Inflammatory macrophage (primary cell): ENCODE measurements at regions not wholly inside any gene's neighbourhood (a gene's known extent, or its start where the extent isn't known, plus 50 kb on each side); places are given as distances from the start of the nearest gene placed in this dataset.
"Not testable (repeated sequence)": the region's sequence is repeated elsewhere in the genome, so short reads cannot be mapped to it uniquely, and the experiment has no call there.

Experiments used
- DNase-seq, 2 donors: peaks; one replicate each; pipeline ENCODE4 v3.0.0-alpha.2; 2020 to 2022

GRCh38 chr3:170814822-170815221 is 55.2 kb downstream of the RPL22L1 start:
- no peak for DNase-seq

- DNase-seq, result no peak
Measured at GRCh38 chr3:170813266-170813665, 56.7 kb downstream of the RPL22L1 start.

DNA sequence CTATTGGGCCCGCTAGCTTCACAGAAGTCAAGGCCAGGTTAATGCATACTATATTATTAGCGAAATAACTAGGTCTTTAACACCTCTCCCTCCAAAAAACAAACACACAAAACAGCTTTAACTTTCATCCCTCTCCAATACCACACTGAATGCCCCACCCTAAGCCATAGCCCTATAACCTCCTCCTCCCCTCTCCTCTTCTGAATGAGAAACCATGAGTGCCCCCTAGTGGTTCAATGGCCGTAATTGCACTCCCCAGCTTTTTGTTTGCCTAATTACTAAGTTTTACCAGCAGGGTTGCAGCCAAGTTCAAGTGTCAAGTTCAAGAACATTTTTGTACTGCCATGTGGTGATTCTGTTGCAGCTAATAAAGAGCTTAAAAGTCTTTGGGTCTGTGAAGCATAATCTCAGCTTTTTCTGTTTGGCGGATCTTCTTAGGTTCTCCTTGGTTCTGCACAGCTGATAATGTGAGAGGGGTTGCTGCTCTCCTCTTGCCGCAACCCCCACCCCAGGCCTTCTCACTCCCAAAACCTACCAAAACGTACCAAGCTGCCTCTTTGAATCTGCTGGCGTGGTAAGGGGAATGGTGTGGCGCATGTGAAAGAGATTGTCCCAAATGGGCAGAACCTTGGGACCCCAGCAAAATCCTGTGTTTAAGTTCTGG is 57.9 kb downstream of the RPL22L1 start:
- peak; percentile 79 to 88 for DNase-seq

DNA sequence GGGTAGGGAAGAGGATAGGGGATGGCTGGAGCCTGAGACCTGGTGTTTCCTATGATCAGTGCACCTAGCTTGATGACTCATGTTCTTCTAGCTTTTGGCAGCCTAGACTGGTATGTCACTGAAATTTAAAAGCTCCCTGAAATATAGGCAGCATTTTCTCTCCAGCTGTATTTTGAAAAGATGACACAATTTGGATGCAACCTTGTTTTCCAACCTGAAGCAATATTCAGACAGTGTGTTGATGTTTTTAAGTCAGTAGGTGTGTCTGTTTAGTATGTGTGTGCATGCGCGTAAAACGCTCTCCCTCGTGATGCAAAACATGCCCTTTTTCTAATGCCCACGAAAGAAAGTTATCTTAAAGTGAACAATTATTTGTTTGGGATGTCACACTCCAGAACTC is 58.5 kb downstream of the RPL22L1 start:
- DNase-seq, result no peak

DNA sequence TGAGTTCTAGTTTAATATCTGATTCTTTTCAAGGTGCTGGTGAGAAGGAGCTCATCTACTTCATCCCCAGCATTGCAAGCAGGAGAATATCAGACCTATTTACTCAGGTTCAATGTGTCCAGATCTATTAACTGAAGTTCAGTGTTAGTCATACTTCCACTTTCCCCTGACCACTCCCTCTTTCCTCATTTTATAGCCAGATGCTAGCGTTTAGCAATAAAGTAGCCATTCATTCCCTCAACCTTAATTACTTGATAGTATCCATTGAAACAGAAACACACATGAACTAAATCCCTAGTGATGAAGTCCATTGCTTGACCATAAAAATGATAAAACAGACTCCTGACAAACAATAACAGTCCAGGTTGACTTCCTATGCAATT is 60.0 kb downstream of the RPL22L1 start:
- peak in 1 of 2 donors; percentile 4 for DNase-seq

DNA sequence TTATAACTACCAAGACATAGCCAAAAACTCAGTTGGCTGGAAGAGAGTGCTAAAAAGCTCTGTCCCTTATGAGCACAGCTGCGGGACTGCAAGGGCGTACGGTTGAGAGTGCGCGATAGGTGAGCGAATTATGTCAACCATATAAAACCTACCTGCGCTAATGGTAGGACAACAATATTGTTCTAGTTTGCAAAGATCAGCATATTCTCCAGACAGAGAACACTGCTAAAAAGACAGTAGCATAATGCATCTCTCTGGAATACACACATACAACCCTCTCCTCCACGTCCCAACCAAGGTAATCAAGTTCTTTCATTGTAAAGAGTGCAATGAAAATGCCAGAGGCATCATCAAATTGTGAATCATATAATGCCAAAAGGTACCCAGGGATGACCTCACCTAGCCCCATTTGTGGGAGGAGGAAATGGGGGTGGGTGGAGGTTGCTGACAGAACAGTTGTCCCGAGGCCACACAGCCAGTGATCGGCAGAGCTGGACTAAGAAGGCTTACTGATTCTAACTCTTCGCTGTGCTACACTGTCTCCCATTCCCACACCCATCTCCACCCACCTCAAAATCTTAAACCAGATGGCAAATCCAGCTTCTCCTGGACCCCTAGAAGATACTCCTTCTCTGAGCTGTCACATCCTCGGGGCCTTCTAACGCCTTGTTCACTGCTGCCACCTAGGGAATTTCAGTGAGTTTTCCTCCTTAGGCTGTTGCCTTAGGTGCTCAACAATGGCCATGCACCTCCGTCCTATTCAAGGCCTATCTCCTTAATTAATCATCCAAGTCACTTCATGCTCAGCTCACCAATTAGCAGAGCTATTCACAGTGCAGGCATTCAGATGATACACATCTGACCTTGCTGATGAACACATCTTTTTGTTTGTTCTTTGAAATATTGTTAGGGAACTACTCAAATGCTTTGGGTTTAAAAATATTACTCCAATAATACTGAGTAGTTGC is 60.7 kb downstream of the RPL22L1 start:
- DNase-seq, result peak in 1 of 2 donors; percentile 16

DNA sequence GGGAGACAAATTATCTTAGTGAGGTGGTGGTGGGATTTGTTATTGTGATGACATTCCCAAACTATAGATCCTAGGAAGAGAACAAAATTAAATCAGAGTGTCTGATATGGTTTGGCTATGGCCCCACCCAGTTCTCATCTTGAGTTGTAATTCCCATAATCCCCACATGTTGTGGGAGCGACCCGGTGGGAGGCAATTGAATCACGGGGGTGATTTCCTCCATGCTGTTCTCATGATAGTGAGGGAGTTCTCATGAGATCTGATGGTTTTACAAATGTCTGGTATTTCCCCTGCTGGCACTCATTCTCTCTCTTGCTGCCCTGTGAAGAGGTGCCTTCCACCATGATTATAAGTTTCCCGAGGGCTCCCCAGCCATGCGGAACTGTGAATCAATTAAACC is 62.0 kb downstream of the RPL22L1 start:
- DNase-seq, result no peak

- no peak for DNase-seq
Measured at GRCh38 chr3:170806676-170807075, 63.3 kb downstream of the RPL22L1 start.

- DNase-seq, result no peak
Measured at GRCh38 chr3:170806141-170806540, 63.9 kb downstream of the RPL22L1 start.

GRCh38 chr3:170805296-170805695 is 64.7 kb downstream of the RPL22L1 start:
- DNase-seq, result not testable (repeated sequence)

- DNase-seq, result not testable (repeated sequence)
Measured at GRCh38 chr3:170804634-170805033, 65.4 kb downstream of the RPL22L1 start.

DNA sequence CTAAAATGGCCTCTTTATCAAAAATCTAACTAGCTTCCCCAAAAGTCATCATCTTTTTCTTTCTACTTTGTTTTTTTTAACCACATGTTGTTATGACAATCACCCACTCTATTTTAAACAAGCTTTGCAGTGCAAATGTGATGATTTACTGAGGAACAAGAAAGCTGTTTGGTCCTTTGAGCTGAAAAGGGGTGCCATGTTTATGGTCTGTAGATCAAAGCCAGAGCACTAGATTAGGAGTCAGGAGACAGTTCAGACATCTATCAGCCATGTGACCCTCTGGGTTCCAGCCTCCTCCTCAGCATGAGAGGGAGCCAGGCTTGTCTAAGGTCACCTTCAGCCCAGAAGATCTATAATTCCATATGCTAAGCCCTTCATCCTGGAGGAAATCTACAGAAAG is 65.9 kb downstream of the RPL22L1 start:
- DNase-seq, result peak in 1 of 2 donors; percentile 10

DNA sequence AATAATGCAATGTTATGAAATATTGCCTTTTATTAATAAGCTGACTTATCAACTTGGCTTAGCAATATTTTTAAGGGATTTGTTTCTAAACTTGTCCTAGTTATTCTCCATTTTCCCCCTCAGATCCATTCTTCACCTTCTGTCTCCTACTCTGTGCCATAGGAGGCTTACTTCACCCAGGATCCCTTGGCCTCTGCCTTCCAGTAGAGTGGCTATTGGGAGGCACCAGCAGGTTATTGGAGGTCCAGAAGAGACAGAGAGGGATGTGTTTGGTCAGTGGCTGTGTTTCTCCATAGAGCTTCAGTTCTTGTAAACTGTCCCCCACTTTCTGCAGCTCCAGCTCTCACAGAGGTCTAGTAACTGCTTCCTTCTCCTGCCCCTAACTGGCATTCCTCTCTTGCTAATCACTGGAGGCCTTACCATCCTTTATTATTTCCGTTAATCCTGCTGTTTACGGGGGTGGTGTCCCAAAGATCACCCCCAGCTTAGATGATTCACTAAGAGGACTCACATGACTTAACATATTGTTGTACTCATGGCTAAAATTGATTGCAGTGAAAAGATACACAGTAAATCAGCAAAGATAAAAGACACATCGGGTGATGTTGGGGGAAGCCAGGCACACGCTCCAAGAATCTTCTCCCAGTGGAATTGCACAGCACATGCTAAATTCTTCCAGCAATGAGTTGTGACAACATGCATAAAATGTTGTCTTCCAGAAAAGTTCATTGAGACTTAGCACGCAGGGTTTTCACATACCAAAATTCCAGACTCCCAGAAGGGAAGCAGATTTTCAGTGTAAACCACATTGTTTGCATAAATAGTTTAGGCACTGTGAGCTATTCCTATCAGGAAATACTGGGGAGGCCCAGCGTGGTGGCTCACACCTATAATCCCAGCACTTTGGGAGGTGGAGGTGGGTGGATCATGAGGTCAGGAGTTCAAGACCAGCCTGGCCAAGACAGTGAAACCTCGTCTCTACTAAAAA is 67.5 kb downstream of the RPL22L1 start:
- no peak for DNase-seq

DNA sequence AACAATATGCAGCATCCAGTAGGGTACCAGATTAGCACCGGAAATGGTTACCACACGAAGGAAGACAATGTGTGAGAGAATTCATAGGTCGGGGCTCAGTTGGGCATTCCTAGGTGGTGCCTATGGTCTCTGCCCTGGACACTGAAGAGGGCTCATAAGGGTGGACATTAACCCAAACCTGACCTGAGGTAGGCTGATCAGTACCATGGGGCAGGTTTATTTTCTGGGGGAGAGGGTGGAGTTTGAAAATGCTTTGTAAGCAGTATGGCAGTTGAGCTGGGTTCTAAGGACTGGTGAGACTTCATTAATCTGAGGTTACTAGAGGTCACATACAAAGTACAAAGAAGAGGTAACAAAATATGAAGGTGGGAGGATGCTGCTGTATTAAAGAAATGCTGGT is 68.4 kb downstream of the RPL22L1 start:
- no peak for DNase-seq

DNA sequence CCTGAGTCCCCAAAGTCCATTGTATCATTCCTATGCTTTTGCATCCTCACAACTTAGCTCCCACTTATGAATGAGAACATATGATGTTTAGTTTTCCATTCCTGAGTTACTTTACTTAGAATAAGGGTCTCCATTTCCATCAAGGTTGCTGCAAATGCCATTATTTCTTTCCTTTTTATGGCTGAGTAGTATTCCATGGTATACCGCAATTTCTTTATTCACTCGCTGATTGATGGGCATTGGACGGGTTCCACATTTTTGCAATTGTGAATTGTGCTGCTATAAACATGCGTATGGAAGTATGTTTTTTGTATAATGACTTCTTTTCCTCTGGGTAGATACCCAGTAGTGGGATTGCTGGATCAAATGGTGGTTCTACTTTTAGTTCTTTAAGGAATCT is 69.7 kb downstream of the RPL22L1 start:
- not testable (repeated sequence) for DNase-seq

DNA sequence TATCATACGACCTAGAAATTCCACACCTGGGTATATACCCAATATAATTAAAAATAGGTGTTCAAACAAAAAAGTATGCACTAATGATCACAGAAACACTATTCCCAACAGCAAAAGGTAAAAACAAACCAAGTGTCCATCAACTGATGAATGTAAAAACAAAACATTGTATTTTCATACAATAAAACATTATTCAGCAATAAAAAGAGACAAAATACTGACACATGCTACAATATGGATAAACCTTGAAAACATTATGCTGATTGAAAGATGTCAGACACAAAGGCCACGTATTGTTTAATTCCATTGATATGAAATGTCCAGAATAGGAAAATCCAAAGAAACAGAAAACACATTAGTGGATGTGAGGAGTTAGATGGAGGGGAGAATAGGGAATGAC is 71.0 kb downstream of the RPL22L1 start:
- DNase-seq, result no peak

DNA sequence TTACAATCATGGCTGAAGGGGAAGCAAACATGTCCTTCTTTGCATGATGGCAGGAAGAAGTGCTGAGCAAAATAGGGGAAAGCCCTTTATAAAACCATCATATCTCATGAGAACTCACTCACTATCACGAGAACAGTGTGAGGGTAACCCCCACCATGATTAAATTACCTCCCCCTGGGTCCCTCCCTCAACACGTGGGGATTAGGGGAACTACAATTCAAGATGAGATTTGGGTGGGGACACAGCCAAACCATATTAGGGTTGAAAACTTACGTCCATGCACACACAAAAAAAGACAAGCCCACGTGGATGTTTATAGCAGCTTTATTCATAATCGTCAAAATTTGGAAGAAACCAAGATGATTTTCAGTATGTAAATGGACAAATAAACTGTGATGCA is 72.3 kb downstream of the RPL22L1 start:
- DNase-seq, result no peak

DNA sequence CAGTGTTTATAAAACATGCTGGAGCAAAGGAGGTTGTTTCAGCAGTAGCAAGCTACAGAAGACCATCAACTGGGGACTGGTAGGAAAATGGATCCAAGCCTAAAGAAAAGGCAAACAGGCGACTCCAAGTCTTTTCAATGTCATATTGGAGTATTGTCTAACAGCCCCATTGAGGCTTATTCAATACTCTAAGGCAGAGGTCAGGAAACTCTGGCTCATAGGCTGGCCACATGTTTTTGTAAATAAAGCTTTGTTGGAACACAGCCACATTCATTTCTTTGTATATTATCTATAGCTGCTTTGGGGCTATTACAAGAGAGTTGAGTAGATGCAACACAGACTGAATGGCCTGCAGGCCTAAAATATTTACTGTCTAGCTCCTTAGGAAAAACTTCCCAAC is 77.5 kb downstream of the RPL22L1 start:
- DNase-seq, result no peak

DNA sequence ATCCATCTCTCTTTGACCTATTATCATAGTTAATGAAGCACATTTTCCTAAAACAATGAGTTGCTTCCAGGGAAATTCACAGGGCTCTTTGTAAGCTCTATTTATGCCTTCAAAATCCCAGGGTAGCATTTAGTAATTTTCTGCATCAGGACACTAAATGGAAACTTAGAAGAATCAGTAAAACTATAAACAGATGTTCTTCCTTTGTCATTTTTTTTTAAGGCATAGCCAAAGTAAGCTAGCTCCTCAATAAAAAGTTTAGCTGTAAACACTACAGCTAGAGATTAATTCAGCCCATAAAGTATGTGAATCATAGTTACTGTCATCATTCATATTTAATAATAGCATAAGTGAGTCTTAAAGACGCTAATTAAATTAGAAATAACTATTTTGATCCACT is 79.3 kb downstream of the RPL22L1 start:
- no peak for DNase-seq

- DNase-seq, result no peak
Measured at GRCh38 chr3:170787464-170787863, 82.5 kb downstream of the RPL22L1 start.

DNA sequence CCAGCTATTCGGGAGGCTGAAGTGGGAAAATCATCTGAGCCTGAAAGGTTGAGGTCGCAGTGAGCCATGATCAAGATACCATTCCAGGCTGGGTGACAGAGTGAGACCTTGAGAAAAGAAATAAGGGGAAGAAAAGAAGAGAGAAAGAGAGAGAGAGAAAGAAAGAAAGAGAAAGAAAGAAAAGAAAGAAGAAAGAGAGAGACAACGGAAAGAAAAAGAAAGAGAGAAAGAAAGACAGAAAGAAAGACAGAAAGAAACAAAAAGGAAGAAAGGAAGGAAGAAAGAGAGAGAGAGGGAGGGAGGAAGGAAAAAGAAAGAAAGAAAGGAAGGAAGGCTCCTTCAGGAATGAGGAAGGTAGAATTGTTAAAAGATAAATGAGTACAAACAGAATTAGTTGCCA is 84.5 kb downstream of the RPL22L1 start:
- DNase-seq, result no peak

DNA sequence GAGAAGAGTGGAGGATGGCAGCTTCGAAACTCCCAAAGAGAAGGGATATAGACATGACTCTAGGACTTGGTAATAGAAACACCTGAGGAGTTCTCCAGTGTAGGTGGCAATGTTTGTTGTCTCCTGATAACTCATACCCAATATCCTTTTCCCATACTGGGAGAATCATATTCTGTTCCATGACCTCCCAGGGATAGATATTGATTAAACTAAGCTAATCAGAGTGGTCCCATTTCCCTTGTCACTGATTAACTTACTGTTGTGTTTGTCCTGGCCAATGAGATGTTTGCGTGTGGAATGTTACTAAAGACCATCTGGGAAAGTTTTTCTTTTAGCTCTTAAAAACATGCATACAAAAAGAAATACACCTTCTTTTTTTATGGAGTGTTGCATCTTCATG is 85.6 kb downstream of the RPL22L1 start:
- no peak for DNase-seq

DNA sequence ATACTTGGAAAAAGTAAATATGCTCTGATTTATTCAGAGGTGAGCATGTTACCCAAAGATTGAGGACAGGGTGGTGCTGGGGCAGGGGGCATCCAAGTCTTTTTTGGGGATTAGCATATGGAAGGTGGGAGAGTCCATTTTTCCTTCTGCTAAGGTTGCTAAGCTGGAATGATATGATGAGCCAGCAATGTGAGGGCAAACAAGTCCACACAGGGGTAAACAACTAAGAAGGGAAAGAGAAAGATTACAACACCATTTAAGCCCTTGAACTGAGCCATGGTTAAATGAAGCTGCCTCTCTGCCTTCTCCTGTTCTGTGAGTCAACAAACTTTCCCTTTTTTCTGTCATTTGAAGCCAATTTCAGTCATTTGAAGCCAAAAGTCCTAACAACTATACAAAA is 89.0 kb downstream of the RPL22L1 start:
- DNase-seq, result no peak
